ENCODE measurements at regions not wholly inside any gene's neighbourhood (a gene's known extent, or its start where the extent isn't known, plus 50 kb on each side); places are given as distances from the start of the nearest gene placed in this dataset.
"Not testable (repeated sequence)": the region's sequence is repeated elsewhere in the genome, so short reads cannot be mapped to it uniquely, and the experiment has no call there.

GRCh38 chrX:44667771-44668170, 125.1 kb upstream of the FUNDC1 start:
- H3K36me3 ChIP-seq: no peaks in the 10 kb centered on the region
- H3K9me3 ChIP-seq: no peaks in the 10 kb centered on the region
- H3K4me3 ChIP-seq: no peak overlapping the region
- H3K27ac ChIP-seq: no peak overlapping the region
- H3K4me1 ChIP-seq: no peaks in the 10 kb centered on the region
- DNase-seq: no peak
- WGBS, 2 donors: 70 to 82% methylated on average over 3 of the region's 3 CpGs
- intact Hi-C loops (cut with DNase I): no loop called here
- TF ChIP-seq CTCF (IDR thresholded peaks at IDR 0.05): no peak
- TF ChIP-seq EP300 (IDR thresholded peaks at IDR 0.05): no peak
- H3K27me3 ChIP-seq: no peaks in the 10 kb centered on the region

- H3K36me3 ChIP-seq; DNase-seq; H3K9me3 ChIP-seq; H3K4me1 ChIP-seq; intact Hi-C loops (cut with DNase I); H3K27me3 ChIP-seq; H3K27ac ChIP-seq; H3K4me3 ChIP-seq: not testable (repeated sequence)
- WGBS, 2 donors: 91 to 94% methylated on average over 5 of the region's 5 CpGs
These were observed 115.1 kb upstream of the FUNDC1 start for GRCh38 chrX:44657718-44658246.

GRCh38 chrX:44651358-44651757, 108.7 kb upstream of the FUNDC1 start:
- Histone ChIP-seq H3K4me3 (no peak overlapping the region), H3K36me3 (no peaks in the 10 kb centered on the region), H3K9me3 (no peaks in the 10 kb centered on the region), H3K27me3 (no peaks in the 10 kb centered on the region), H3K27ac (no peak overlapping the region), H3K4me1 (no peaks in the 10 kb centered on the region)
- no peak for DNase-seq
- intact Hi-C loops (cut with DNase I): no loop called here
- no peak for TF ChIP-seq CTCF (IDR thresholded peaks at IDR 0.05)
- TF ChIP-seq POLR2A (IDR thresholded peaks at IDR 0.05): no peak
- WGBS, 2 donors: 72 to 86% methylated on average over 2 of the region's 2 CpGs

GRCh38 chrX:44643723-44644122, 101.1 kb upstream of the FUNDC1 start:
- no peak for DNase-seq
- 77 to 84% methylated on average over 5 of the region's 5 CpGs for WGBS, 2 donors
- no peak for TF ChIP-seq POLR2A (IDR thresholded peaks at IDR 0.05)
- TF ChIP-seq EP300 (IDR thresholded peaks at IDR 0.05): no peak
- no peak for TF ChIP-seq POLR2AphosphoS5 (IDR thresholded peaks at IDR 0.05)
- no peak for TF ChIP-seq CTCF (IDR thresholded peaks at IDR 0.05)
- H3K4me3 ChIP-seq: no peak overlapping the region
- no peaks in the 10 kb centered on the region for H3K4me1 ChIP-seq
- intact Hi-C loops (cut with DNase I): no loop called here
- H3K27ac ChIP-seq: no peak overlapping the region
- H3K27me3 ChIP-seq: no peaks in the 10 kb centered on the region
- no peaks in the 10 kb centered on the region for H3K36me3 ChIP-seq
- H3K9me3 ChIP-seq: no peaks in the 10 kb centered on the region

- Histone ChIP-seq H3K4me3 (no peak overlapping the region), H3K27me3 (no peaks in the 10 kb centered on the region), H3K4me1 (no peaks in the 10 kb centered on the region), H3K9me3 (no peaks in the 10 kb centered on the region), H3K27ac (no peak overlapping the region), H3K36me3 (no peaks in the 10 kb centered on the region)
- no peak for DNase-seq
- WGBS, 2 donors: 67 to 86% methylated on average over 1 of the region's 1 CpG
- intact Hi-C loops (cut with DNase I): no loop called here
- TF ChIP-seq POLR2AphosphoS5 (IDR thresholded peaks at IDR 0.05): no peak
- TF ChIP-seq CTCF (IDR thresholded peaks at IDR 0.05): no peak
- TF ChIP-seq POLR2A (IDR thresholded peaks at IDR 0.05): no peak
- no peak for TF ChIP-seq EP300 (IDR thresholded peaks at IDR 0.05)
These were observed 94.6 kb upstream of the FUNDC1 start for GRCh38 chrX:44637282-44637681.
